Urinary bladder (tissue), 4 donors: ENCODE measurements at regions not wholly inside any gene's neighbourhood (a gene's known extent, or its start where the extent isn't known, plus 50 kb on each side); places are given as distances from the start of the nearest gene placed in this dataset. TPM values are rescaled to one million over a fixed set of nuclear protein-coding genes. Genes with fewer than 3 reads are reported as not detected.
"Not testable (repeated sequence)": the region's sequence is repeated elsewhere in the genome, so short reads cannot be mapped to it uniquely, and the experiment has no call there.

Experiments
- DNase-seq: peaks from one replicate; pipeline ENCODE4 v3.0.0-alpha.2; 2015; ENCODE audit errors: extremely low spot score
- H3K27ac ChIP-seq: one replicate; pipeline ENCODE4 v1.5.1; 2013; ENCODE audit warnings: low read depth, mild to moderate bottlenecking, moderate library complexity
- H3K36me3 ChIP-seq: one replicate; pipeline ENCODE4 v1.6.1; 2013; ENCODE audit warnings: mild to moderate bottlenecking, moderate library complexity; ENCODE audit not compliant: insufficient read depth
- H3K4me1 ChIP-seq: one replicate; pipeline ENCODE4 v1.6.1; 2013; ENCODE audit warnings: mild to moderate bottlenecking, moderate library complexity; ENCODE audit not compliant: insufficient read depth
- H3K4me3 ChIP-seq: one replicate; pipeline ENCODE4 v1.5.1; 2013; ENCODE audit warnings: low read depth, low read length
- WGBS: extraction: QIAGEN DNeasy Blood & Tissue Kit; methylation state at CpG from one replicate; pipeline ENCODE4 v1.1.7; 2013; 5-methylcytosine and 5-hydroxymethylcytosine counted together
- small RNA-seq: library from RNA; depleted of rRNA; stranded (forward); fragments of <200 nt; gene quantifications from one replicate; pipeline ENCODE3, GENCODE V24; 2014
- donor health status: healthy with polysubstance abuse.
- donor health status: healthy.

DNA sequence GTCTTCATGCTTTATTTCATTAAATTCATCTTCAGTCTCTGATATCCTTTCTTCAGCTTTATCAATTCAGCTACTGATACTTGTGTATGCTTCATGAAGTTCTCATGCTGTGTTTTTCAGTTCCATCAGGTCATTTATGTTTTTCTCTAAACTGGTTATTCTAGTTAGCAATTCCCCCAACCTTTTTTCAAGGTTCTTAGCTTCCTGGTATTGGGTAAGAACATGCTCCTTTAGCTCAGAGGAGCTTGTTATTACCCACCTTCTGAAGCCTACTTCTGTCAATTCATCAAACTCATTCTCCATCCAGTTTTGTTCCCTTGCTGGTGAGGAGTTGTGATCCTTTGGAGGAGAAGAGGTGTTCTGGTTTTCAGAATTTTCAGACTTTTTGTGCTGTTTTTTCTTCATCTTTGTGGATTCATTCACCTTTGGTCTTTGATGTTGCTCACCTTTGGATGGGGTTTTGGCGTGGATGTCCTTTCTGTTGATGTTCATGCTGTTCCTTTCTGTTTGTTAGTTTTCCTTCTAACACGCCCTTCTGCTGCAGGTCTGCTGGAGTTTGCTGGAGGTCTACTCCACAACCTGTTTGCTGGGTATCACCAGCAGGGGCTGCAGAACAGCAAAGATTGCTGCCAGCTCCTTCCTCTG is 69.9 kb upstream of the PCSK5 start:
- H3K36me3 ChIP-seq, H3K4me3 ChIP-seq, H3K27ac ChIP-seq, H3K4me1 ChIP-seq, DNase-seq: not testable (repeated sequence)
- WGBS = 89% methylated on average over 2 of the region's 2 CpGs

DNA sequence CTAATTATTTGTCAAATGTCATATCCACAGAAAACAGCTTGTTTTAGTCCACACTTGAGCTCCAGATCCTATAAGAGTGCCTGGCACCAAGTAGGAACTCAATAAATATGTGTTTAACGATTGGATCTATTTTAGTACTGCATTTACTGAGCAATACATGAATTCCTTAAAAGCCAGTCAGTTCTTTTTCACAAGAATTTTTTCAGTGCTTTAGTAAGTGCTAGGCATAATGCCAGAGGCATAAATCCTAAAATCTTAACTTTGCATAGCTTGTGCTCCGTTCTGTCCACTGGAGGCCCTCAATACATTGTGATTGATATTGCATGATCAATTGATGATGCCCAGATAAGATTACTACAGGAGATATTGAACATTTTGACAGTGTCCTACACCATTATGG is 67.3 kb upstream of the PCSK5 start:
- DNase-seq = no peak
- Histone ChIP-seq H3K27ac (no peak overlapping the region), H3K36me3 (no peaks in the 10 kb centered on the region), H3K4me1 (no peaks in the 10 kb centered on the region), H3K4me3 (no peak overlapping the region)
- WGBS = 34% methylated on average over 2 of the region's 2 CpGs

DNA sequence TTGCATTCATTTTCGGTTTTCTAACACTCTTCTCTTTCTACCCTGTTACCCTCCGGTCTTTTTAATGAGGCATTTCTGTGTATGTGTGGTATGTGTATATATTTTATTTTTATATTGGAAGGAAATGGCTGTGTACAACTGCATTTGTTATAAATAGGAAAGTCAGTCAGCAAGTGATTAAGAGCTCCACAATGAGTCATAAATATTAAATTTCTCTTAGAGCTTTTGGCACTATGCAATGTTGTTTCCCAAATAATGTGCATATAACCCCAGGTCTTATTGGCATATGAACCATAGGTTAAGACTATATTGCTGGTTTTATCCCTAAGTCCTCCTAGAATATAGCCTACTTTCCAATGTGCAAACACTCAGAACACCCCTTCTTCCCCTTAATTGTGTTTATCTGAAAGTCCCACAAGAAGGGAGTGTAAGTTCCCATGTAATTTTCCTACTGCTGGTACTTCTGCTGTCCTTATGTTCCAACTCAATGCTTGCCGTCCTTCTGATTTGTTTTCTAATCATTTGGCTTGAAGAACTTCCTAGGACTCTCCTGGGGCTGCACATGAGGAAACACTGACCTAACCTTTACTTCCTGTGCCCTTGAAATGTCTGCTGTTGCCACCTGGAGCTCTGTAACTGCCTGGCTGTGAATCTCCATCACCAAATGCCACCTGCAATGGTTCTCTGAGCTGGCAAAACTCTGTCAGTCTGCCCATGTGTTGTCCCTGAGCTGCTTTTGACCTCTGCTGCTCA is 65.5 kb upstream of the PCSK5 start:
- WGBS = 51% methylated on average over 3 of the region's 3 CpGs
- no peak for DNase-seq
- no peak overlapping the region for H3K27ac ChIP-seq
- H3K36me3 ChIP-seq = no peaks in the 10 kb centered on the region
- H3K4me3 ChIP-seq = no peak overlapping the region
- H3K4me1 ChIP-seq = no peaks in the 10 kb centered on the region

DNA sequence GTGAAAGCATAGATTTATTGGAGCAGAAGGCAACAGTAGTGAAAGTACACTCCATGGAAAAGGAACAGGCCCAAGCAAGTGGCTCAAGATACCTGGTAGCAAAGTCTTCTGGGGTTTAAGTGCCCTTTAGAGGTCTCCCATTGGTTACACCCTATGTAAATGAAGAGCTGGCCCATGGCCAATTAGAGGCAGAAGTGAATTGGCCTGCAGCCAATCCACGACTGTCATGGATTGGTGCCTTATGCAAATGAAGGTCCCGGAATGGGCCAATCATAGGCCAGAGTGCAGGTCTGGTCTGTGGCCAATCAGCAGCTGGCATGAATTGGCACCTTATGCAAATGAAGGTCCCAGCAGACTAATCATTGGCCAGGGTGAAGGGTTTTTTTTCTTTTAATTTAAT is 64.2 kb upstream of the PCSK5 start:
- no peak for DNase-seq
- no peak overlapping the region for H3K27ac ChIP-seq
- H3K4me3 ChIP-seq = no peak overlapping the region
- H3K36me3 ChIP-seq = no peaks in the 10 kb centered on the region
- H3K4me1 ChIP-seq = no peaks in the 10 kb centered on the region
- 53% methylated on average over 2 of the region's 2 CpGs for WGBS

DNA sequence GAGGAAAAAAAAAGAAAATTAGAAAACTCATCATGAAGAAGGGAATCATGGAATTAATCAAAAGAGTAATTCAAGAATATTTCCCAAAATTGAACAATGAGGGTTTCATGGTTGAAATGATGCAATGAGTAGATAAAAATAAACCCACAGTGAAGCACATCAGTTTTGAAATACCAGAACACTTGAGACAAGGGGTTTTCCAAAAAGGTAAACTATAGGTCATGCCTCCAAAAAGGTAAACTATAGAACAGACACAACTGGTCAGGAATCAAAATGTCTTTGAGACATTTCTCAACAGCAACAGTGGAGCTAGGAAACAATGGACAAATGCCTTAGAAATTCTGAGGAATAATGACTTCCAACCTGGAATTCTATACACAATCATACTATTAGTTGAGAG is 60.2 kb upstream of the PCSK5 start:
- H3K27ac ChIP-seq = no peak overlapping the region
- H3K4me3 ChIP-seq = no peak overlapping the region
- DNase-seq = no peak
- H3K4me1 ChIP-seq = no peaks in the 10 kb centered on the region
- H3K36me3 ChIP-seq = no peaks in the 10 kb centered on the region

DNA sequence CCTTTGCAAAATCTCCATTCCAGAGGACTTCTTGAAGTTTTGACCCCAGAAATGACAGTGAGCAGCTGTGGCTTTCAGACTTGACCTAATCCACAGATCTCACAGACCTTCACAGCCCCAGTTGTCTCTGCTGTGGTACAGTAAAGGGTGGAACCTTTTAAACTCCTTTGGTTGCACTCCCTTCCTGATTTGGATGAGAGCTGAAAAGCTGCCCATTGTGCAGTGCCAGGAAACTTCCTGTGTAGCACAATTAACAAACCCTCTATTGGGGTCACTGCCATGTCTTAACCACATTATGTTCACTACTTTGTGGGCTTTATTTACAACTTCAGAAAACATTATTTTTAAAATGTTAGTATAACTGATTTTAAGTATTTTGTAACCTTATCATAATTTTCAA is 56.7 kb upstream of the PCSK5 start:
- Histone ChIP-seq H3K4me3 (no peak overlapping the region), H3K36me3 (no peaks in the 10 kb centered on the region), H3K27ac (no peak overlapping the region), H3K4me1 (no peaks in the 10 kb centered on the region)
- DNase-seq = no peak

DNA sequence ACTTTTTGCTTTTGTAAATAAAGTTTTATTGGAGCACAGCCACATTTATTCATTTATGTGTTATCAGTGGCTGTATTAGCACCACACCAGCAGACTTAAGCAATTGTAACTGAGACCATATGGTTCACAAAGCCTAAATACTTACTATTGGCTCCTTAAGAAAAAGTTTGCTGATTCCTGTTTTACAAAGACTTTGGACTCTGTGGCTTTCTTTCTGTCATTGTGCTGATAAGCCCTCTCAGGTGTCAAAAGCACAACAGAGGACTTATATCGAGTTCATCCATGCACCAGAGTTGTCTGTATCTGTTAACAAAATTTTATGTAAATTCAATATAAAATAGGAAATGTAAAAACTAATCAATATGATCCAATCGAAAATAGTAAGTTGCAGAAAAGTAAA is 55.6 kb upstream of the PCSK5 start:
- no peak overlapping the region for H3K4me3 ChIP-seq
- no peaks in the 10 kb centered on the region for H3K4me1 ChIP-seq
- 71% methylated on average over 2 of the region's 2 CpGs for WGBS
- no peak overlapping the region for H3K27ac ChIP-seq
- no peak for DNase-seq
- H3K36me3 ChIP-seq = no peaks in the 10 kb centered on the region

Small RNA genes in the stretch of these regions (small RNA-seq; reads per million reads assigned to genes)
- not detected for gene RNU6-1228P
